ENCODE measurements at regions not wholly inside any gene's neighbourhood (a gene's known extent, or its start where the extent isn't known, plus 50 kb on each side); places are given as distances from the start of the nearest gene placed in this dataset.

DNA sequence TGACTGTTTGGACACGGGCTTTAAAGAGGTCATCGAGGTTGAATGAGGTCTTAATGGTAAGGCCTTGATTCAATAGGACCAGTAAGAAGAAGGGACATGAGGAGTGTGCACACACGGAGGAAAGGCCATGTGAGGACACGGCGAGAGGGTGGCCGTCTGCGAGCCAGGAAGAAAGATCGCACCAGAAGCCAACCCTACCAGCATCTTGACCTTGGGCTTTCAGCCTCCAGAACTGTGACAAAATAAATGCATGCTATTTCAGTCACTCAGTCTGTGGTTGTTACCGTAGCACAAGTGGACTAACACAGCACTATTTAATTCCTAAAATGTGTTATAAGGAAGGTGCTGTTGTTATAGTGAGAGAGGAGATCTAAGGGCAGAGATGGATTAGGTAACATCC is 468.6 kb upstream of the FAT1 start:
- H3K27me3 Mint-ChIP-seq (ENCODE audit: low read depth in 3 of 3): peaks cover 0 to 3% (median 2%) of the 10 kb centered on the region in 3 donors
- Histone ChIP-seq H3K4me2 (replicated peaks; ENCODE audit: extremely low read depth, low read length, poor library complexity, severe bottlenecking) (no peak overlapping the region), H3K27me3 (ENCODE audit: control insufficient read depth in 2 of 2, insufficient read depth in 2 of 2, low read length in 2 of 2) (no peaks in the 10 kb centered on the region), H4K20me1 (ENCODE audit: insufficient read depth, low read length) (no peaks in the 10 kb centered on the region), H3K9ac (ENCODE audit: insufficient read depth, low read length, poor library complexity, severe bottlenecking) (no peak overlapping the region), H3K27ac (ENCODE audit: low read depth in 1 of 2, low read length in 2 of 2) (no peak overlapping the region), H3K36me3 (replicated peaks in 1 of 2; ENCODE audit: control insufficient read depth in 1 of 2, insufficient read depth in 2 of 2, low read length in 2 of 2) (no peaks in the 10 kb centered on the region), H3K79me2 (ENCODE audit: insufficient read depth, low read length) (no peaks in the 10 kb centered on the region), H2AFZ (ENCODE audit: insufficient read depth, low read depth, low read length, poor library complexity, severe bottlenecking) (no peak overlapping the region), H3K4me1 (ENCODE audit: control insufficient read depth in 1 of 2, insufficient read depth in 2 of 2, low read length in 2 of 2) (no peaks in the 10 kb centered on the region), H3K4me3 (replicated peaks in 1 of 3; ENCODE audit: low read depth in 2 of 3, low read length in 3 of 3) (no peak overlapping the region), H3K9me3 (replicated peaks in 1 of 2; ENCODE audit: control insufficient read depth in 1 of 2, insufficient read depth in 1 of 2, low read length in 2 of 2) (peaks cover 0 to 10% of the 10 kb centered on the region in 2 donors)
- DNase-seq: no peak
- peaks cover 0 to 19% (median 6%) of the 10 kb centered on the region in 7 donors for H3K9me3 Mint-ChIP-seq
- H3K36me3 Mint-ChIP-seq: no peaks in the 10 kb centered on the region
- intact Hi-C loops (cut with micrococcal nuclease): no loop called here
- no peak overlapping the region for H3K4me3 Mint-ChIP-seq
- WGBS (ENCODE audit: insufficient coverage): 92% methylated on average over 8 of the region's 9 CpGs
- peak overlapping the region in 1 of 7 donors; percentile 82 for H3K27ac Mint-ChIP-seq
- TF ChIP-seq, protein P1, sequence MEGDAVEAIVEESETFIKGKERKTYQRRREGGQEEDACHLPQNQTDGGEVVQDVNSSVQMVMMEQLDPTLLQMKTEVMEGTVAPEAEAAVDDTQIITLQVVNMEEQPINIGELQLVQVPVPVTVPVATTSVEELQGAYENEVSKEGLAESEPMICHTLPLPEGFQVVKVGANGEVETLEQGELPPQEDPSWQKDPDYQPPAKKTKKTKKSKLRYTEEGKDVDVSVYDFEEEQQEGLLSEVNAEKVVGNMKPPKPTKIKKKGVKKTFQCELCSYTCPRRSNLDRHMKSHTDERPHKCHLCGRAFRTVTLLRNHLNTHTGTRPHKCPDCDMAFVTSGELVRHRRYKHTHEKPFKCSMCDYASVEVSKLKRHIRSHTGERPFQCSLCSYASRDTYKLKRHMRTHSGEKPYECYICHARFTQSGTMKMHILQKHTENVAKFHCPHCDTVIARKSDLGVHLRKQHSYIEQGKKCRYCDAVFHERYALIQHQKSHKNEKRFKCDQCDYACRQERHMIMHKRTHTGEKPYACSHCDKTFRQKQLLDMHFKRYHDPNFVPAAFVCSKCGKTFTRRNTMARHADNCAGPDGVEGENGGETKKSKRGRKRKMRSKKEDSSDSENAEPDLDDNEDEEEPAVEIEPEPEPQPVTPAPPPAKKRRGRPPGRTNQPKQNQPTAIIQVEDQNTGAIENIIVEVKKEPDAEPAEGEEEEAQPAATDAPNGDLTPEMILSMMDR (IDR thresholded peaks at IDR 0.05): no peak
- H3K4me1 Mint-ChIP-seq: no peaks in the 10 kb centered on the region

DNA sequence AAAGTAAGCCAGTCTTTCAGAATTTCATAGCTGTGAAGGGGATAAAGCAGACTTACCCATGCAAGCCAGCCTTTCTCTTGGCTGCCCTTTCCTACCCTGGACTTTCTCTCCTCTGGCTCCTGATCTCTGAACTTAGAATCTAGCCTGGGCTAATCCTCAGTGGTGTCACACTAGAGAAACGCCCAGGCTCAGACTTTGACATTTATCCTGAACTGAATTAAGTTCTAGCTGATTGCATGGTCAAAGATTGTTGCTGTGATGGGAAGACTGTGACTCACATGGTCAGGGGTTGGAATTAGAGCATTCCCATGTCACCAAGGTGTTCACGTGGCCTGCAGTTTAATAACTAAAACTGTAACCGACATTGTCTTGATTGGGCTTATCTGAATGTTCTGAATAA is 469.5 kb upstream of the FAT1 start:
- no peaks in the 10 kb centered on the region for H3K36me3 Mint-ChIP-seq
- Histone ChIP-seq H3K79me2 (ENCODE audit: insufficient read depth, low read length) (no peaks in the 10 kb centered on the region), H3K27ac (ENCODE audit: low read depth in 1 of 2, low read length in 2 of 2) (no peak overlapping the region), H2AFZ (ENCODE audit: insufficient read depth, low read depth, low read length, poor library complexity, severe bottlenecking) (no peak overlapping the region), H3K4me2 (replicated peaks; ENCODE audit: extremely low read depth, low read length, poor library complexity, severe bottlenecking) (no peak overlapping the region), H3K9me3 (replicated peaks in 1 of 2; ENCODE audit: control insufficient read depth in 1 of 2, insufficient read depth in 1 of 2, low read length in 2 of 2) (peaks cover 0 to 10% of the 10 kb centered on the region in 2 donors), H3K4me3 (replicated peaks in 1 of 3; ENCODE audit: low read depth in 2 of 3, low read length in 3 of 3) (no peak overlapping the region), H3K27me3 (ENCODE audit: control insufficient read depth in 2 of 2, insufficient read depth in 2 of 2, low read length in 2 of 2) (no peaks in the 10 kb centered on the region), H3K36me3 (replicated peaks in 1 of 2; ENCODE audit: control insufficient read depth in 1 of 2, insufficient read depth in 2 of 2, low read length in 2 of 2) (no peaks in the 10 kb centered on the region), H3K9ac (ENCODE audit: insufficient read depth, low read length, poor library complexity, severe bottlenecking) (no peak overlapping the region), H4K20me1 (ENCODE audit: insufficient read depth, low read length) (no peaks in the 10 kb centered on the region), H3K4me1 (ENCODE audit: control insufficient read depth in 1 of 2, insufficient read depth in 2 of 2, low read length in 2 of 2) (no peaks in the 10 kb centered on the region)
- H3K27ac Mint-ChIP-seq: no peak overlapping the region
- WGBS (ENCODE audit: insufficient coverage): 50% methylated on average over 1 of the region's 3 CpGs
- peaks cover 0 to 3% (median 2%) of the 10 kb centered on the region in 3 donors for H3K27me3 Mint-ChIP-seq (ENCODE audit: low read depth in 3 of 3)
- no peak overlapping the region for H3K4me3 Mint-ChIP-seq
- no peaks in the 10 kb centered on the region for H3K4me1 Mint-ChIP-seq
- TF ChIP-seq, protein P1 (IDR thresholded peaks at IDR 0.05): no peak
- no peak for DNase-seq
- intact Hi-C loops (cut with micrococcal nuclease): no loop called here
- peaks cover 0 to 19% (median 6%) of the 10 kb centered on the region in 7 donors for H3K9me3 Mint-ChIP-seq
